GM12891 (cell line): ENCODE measurements at regions not wholly inside any gene's neighbourhood (a gene's known extent, or its start where the extent isn't known, plus 50 kb on each side); places are given as distances from the start of the nearest gene placed in this dataset.

ENCODE experiments used
- DNase-seq: peaks from one replicate; pipeline ENCODE4 v3.0.0; 2011; ENCODE audit warnings: low spot score; ENCODE audit not compliant: insufficient read length
- FAIRE-seq: peaks from 2 replicates; lab custom pipeline; 2011; peaks lifted over from hg19 to GRCh38; lab: Jason Lieb, UNC
- PAX5 ChIP-seq: IDR thresholded peaks from 2 replicates; pipeline ENCODE4 v1.6.1; 2011; ENCODE audit warnings: low read length, moderate library complexity, mild to moderate bottlenecking; ENCODE audit not compliant: insufficient read depth, severe bottlenecking
- POLR2A ChIP-seq: IDR thresholded peaks from 2 replicates; pipeline ENCODE4 v1.6.1; 2011; ENCODE audit warnings: low read depth, low read length, control low read depth
- POLR2AphosphoS5 ChIP-seq: IDR thresholded peaks from 2 replicates; pipeline ENCODE4 v1.6.1; 2011; ENCODE audit warnings: low read depth, low read length, control low read depth
- POU2F2 ChIP-seq: IDR thresholded peaks from 2 replicates; pipeline ENCODE4 v1.6.1; 2011; ENCODE audit warnings: low read depth, mild to moderate bottlenecking, control low read depth, low read length, moderate library complexity
- SPI1 ChIP-seq: IDR thresholded peaks from 2 replicates; pipeline ENCODE4 v1.6.1; 2011; ENCODE audit warnings: low read depth, low read length, control low read depth
- TAF1 ChIP-seq: IDR thresholded peaks from 2 replicates; pipeline ENCODE4 v1.6.1; 2011; ENCODE audit warnings: low read depth, low read length, control low read depth

DNA sequence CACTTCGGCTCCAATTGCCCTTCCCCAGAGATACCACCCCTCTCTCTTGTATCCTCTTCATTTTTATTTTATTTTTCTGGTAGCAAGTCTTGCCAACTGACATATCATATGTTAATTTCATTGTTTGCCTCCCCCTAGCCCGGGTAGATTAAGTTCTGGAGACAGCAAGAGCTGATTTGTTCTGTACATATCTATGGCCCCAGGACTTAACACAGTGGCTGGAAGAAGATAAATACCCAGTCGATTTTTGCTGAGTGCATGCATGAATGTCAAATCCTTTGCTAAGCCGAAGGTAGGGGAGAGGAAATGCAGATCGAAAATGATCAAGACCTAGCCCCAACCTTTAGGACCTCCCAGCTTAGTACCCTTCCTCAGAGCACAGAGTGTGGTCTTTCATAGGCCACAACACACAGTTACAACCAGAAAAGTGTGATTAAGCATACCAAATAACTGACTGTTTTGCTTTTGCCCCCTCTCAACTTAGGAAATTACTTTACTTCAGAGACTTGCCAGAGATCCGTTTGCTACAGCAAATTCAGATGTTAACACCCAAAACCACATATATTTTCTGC lies 58.7 kb upstream of the KLF3 start:
- FAIRE-seq: no peak
- no peak for DNase-seq
- TF ChIP-seq POLR2A (no peak), TAF1 (no peak)

DNA sequence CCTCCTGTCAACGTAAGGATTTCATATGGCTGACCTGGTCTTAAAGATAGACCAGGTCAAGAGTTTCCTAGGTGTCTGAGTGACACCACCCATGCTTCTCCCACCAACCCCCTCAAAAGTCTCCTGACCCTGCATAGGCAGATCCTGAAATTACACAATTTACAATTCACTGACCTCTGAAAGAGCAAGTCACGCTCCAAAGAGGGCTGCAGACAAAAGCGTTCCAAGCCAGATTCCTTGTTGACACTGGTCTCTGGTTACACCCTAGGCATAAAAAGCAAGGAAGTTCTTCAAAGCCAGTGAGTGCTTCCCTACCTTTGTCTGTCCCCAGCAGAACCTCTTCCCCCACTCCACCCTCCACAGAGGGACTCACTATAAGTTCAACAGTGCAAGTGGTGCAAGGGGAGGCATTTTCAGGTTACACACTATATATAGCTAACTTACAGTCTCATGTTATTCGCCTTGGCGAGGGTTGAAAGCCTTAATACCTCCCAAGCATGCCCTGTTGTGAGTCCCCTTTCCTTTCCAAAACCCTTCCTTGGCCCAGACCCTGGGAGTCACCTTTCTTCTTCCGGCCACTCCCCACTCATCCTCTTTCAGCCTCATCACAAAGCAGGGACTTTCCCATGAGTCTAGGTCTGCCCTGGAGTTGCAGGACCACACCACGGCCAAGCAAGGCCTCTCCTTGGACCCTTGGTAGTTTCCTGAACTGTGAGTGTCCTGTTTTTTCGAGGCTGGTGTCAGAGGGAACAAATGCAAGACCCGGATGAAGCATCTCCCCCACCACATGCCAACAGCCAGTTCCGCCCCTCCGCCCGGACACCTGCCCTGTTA lies 58.0 kb upstream of the KLF3 start:
- DNase-seq (no peak), FAIRE-seq (no peak)
- TF ChIP-seq POLR2A (no peak), SPI1 (no peak), POU2F2 (no peak), TAF1 (no peak), PAX5 (no peak), POLR2AphosphoS5 (no peak)

DNA sequence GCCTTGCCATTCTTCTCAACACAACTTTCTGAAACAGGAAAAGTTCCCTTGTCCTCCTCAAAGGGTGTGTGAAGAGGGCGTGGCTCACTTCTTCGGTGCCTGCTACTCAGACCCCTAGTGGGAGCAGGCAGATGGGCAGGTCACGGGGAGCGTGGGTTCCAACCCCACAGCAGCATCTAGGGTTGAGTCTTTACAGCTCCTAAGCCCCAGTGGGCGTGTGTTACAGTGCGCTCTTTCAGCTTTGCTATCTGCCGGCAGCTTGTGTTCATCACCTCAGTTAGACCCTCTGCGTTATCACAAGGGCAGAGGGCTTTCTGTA lies 57.5 kb upstream of the KLF3 start:
- no peak for DNase-seq
- TF ChIP-seq POLR2AphosphoS5 (no peak), POLR2A (no peak), SPI1 (no peak), TAF1 (no peak), PAX5 (no peak), POU2F2 (no peak)
- FAIRE-seq: no peak

DNA sequence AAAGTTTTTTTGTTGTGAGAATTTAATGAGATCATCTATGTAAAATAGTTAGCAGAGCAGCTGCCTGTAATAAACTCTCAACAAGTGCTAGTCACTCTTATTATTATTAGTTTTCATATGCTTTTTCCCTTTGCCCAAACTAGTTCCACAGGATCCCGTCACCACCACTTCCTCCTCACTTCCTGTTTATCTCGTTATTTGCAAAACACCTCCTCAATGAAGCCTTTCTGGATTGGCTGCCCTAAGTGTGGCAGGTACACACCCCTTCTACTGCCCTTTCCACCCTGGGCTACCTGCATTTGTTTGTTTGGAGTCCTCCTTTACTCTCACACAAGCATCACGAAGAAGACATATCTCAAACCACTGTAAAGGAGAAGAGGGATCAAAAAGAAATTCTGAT lies 54.4 kb upstream of the KLF3 start:
- no peak for FAIRE-seq
- peak; percentile 54 for TF ChIP-seq SPI1
- no peak for TF ChIP-seq POLR2AphosphoS5
- no peak for TF ChIP-seq POU2F2
- no peak for TF ChIP-seq POLR2A
- no peak for TF ChIP-seq TAF1
- no peak for DNase-seq

DNA sequence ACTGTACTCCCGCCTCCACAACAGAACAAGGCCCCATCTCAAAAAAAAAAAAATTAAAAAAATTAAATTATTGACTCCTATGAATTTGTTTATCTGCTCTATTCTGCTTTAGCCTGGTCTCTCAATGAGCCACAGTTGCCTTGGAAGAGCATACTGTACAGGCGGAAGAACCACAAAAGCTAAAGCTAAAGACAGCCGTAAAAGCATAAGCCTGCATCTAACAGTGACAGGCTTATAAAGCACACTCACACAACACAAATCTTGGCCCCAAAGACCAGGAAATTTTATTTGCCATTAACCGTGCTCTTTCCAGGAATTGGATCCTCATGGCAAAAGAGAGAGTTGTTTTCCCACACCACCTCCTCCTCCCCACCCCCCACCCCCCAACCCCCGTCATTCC lies 53.5 kb upstream of the KLF3 start:
- FAIRE-seq (no peak), DNase-seq (no peak)
- TF ChIP-seq PAX5: no peak
- TF ChIP-seq POLR2AphosphoS5: no peak
- TF ChIP-seq TAF1: no peak
- no peak for TF ChIP-seq SPI1
- TF ChIP-seq POU2F2: no peak
- TF ChIP-seq POLR2A: no peak

DNA sequence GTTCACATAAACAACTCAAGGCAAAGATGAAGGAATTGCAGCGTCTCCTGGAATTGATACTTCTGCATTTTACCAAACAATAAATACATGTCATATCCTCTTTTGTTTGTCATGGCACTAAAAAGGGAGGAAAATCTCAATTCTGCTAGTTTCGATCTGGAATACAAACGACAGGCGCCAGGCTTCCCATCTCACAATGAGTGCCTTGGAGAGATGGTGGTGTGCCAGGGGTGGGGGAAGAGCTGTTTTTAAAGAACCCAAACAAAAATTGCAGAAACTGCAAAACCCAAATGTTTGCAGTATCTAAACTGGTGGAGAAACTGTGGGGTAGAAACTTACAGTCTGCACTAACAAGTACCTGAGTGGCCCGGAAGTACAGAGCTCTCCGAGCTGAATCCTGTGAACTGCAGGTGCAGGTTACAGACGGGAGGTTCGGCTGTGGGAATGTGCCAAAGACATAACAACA lies 53.0 kb upstream of the KLF3 start:
- no peak for DNase-seq
- FAIRE-seq: no peak

DNA sequence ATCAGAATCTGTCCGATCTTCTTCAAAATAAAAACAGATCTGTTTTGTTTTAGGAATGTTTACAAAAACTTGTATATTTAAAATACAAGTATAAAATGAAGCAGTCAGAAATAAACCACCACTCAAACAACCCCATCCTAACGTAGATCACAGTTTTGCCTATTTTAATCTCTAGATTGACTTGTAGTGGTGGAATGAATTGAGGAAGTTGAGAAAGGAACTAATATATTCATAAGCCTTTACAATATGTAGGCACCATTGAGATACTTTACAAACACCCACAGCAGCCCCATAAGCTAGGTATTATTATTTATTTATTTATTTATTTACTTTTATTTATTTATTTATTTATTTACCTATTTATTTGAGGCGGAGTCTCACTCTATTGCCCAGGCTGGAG lies 52.3 kb upstream of the KLF3 start:
- FAIRE-seq: no peak
- no peak for DNase-seq
- TF ChIP-seq POLR2AphosphoS5 (no peak), SPI1 (no peak), TAF1 (no peak), PAX5 (no peak), POU2F2 (no peak), POLR2A (no peak)

More for the DNA sequence above, 53.0 kb upstream of the KLF3 start:
- TF ChIP-seq SPI1 (no peak), PAX5 (no peak), POLR2A (no peak), POU2F2 (no peak), TAF1 (no peak), POLR2AphosphoS5 (no peak)

DNA sequence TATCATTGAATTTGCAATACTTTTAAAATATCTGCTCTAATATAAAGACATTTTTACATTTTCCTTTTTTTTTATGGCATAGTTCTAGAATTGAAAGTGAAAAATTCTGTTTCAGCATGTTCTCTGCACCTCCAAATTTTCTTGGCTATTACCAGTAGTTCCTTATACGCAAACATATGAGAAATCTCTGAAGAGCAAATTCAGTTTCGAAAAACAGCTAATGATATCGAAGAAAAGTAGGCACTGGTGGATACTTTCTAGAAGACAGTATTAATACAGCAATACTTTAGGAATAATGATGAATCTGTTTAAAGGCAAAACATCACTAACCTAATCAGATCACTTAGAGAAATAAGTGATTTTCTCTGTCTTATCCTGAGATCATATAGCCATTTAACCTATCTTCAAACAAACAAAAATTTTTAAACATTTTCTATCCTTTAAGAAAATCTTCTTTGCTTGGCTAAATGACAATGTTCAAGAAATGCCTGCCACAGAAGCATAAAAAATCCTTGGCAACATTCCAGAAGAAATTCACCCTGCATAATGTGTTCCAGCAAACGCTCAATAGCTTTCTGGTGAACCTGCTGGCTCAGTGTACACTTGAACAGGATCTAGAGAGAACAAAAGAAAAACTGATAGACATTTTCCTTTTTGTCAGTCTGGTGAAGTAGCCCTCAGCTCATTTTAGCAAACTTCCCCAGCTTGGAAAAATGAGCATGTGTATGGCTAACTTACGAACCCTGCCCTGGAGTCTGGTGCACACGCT lies 51.2 kb upstream of the KLF3 start:
- DNase-seq: no peak
- no peak for FAIRE-seq
- no peak for TF ChIP-seq SPI1
- no peak for TF ChIP-seq PAX5
- no peak for TF ChIP-seq POLR2AphosphoS5
- no peak for TF ChIP-seq POLR2A
- no peak for TF ChIP-seq TAF1
- TF ChIP-seq POU2F2: no peak
